ENCODE measurements at regions not wholly inside any gene's neighbourhood (a gene's known extent, or its start where the extent isn't known, plus 50 kb on each side); places are given as distances from the start of the nearest gene placed in this dataset.

GRCh38 chr9:135394699-135395645, 84.6 kb upstream of the PPP1R26 start:
- ATAC-seq (no peak), DNase-seq (no peak)
- in situ Hi-C loops (cut with MboI; ENCODE audit: low sequenced_read_pairs in 4 of 4) (no loop called here), intact Hi-C loops (cut with DNase I; ENCODE audit: low total_unique reads) (no loop called here)
- no peak overlapping the region for H3K4me3 ChIP-seq
- no peak overlapping the region for H3K27ac ChIP-seq
- no peaks in the 10 kb centered on the region for H3K36me3 ChIP-seq
- H3K9me3 ChIP-seq = peaks cover 0 to 4% (median 0%) of the 10 kb centered on the region in 3 donors
- peaks cover 0 to 5% (median 0%) of the 10 kb centered on the region in 3 donors for H3K27me3 ChIP-seq
- H3K4me1 ChIP-seq = no peaks in the 10 kb centered on the region
- TF ChIP-seq POLR2A (IDR thresholded peaks at IDR 0.05) (no peak), CTCF (IDR thresholded peaks at IDR 0.05 in 4 of 5, conservative IDR thresholded peaks at IDR 0.05 in 1 of 5) (no peak)

- Histone ChIP-seq H3K4me1 (no peaks in the 10 kb centered on the region), H3K27ac (no peak overlapping the region), H3K36me3 (no peaks in the 10 kb centered on the region), H3K9me3 (peaks cover 0 to 4% (median 0%) of the 10 kb centered on the region in 3 donors), H3K27me3 (peaks cover 0 to 5% (median 0%) of the 10 kb centered on the region in 3 donors), H3K4me3 (no peak overlapping the region)
- no peak for TF ChIP-seq POLR2A (IDR thresholded peaks at IDR 0.05)
- TF ChIP-seq CTCF (IDR thresholded peaks at IDR 0.05 in 4 of 5, conservative IDR thresholded peaks at IDR 0.05 in 1 of 5) = no peak
- intact Hi-C loops (cut with DNase I; ENCODE audit: low total_unique reads) = no loop called here
- in situ Hi-C loops (cut with MboI; ENCODE audit: low sequenced_read_pairs in 4 of 4) = no loop called here
- DNase-seq (no peak), ATAC-seq (no peak)
Measured at GRCh38 chr9:135397142-135397541, 82.4 kb upstream of the PPP1R26 start.

- no peaks in the 10 kb centered on the region for H3K4me1 ChIP-seq
- in situ Hi-C loops (cut with MboI; ENCODE audit: low sequenced_read_pairs in 4 of 4) = no loop called here
- peaks cover 3 to 6% (median 5%) of the 10 kb centered on the region in 3 donors for H3K27me3 ChIP-seq
- intact Hi-C loops (cut with DNase I; ENCODE audit: low total_unique reads) = no loop called here
- TF ChIP-seq POLR2A (IDR thresholded peaks at IDR 0.05) = no peak
- DNase-seq (no peak), ATAC-seq (no peak)
- no peak overlapping the region for H3K27ac ChIP-seq
- H3K9me3 ChIP-seq = peaks cover 0 to 4% (median 0%) of the 10 kb centered on the region in 3 donors
- H3K36me3 ChIP-seq = no peaks in the 10 kb centered on the region
- no peak overlapping the region for H3K4me3 ChIP-seq
Measured at GRCh38 chr9:135399000-135399649, 80.5 kb upstream of the PPP1R26 start.

GRCh38 chr9:135400496-135400895, 79.1 kb upstream of the PPP1R26 start:
- intact Hi-C loops (cut with DNase I; ENCODE audit: low total_unique reads) (no loop called here), in situ Hi-C loops (cut with MboI; ENCODE audit: low sequenced_read_pairs in 4 of 4) (loop anchor here in 1 of 4 donors (25.0 kb wide), 1 partner anchor 313 kb away; the partner anchor contains the start of gene OLFM1)
- Histone ChIP-seq H3K4me1 (no peaks in the 10 kb centered on the region), H3K27ac (no peak overlapping the region), H3K4me3 (no peak overlapping the region), H3K36me3 (no peaks in the 10 kb centered on the region), H3K27me3 (peaks cover 5 to 9% (median 8%) of the 10 kb centered on the region in 3 donors), H3K9me3 (peaks cover 0 to 4% (median 0%) of the 10 kb centered on the region in 3 donors)
- DNase-seq (no peak), ATAC-seq (no peak)
- TF ChIP-seq CTCF (IDR thresholded peaks at IDR 0.05 in 4 of 5, conservative IDR thresholded peaks at IDR 0.05 in 1 of 5) (no peak), POLR2A (IDR thresholded peaks at IDR 0.05) (no peak)

GRCh38 chr9:135401218-135401617, 78.4 kb upstream of the PPP1R26 start:
- ATAC-seq = no peak
- Histone ChIP-seq H3K27me3 (peaks cover 5 to 9% (median 8%) of the 10 kb centered on the region in 3 donors), H3K9me3 (peaks cover 0 to 3% (median 0%) of the 10 kb centered on the region in 3 donors), H3K27ac (no peak overlapping the region), H3K36me3 (no peaks in the 10 kb centered on the region), H3K4me3 (no peak overlapping the region), H3K4me1 (no peaks in the 10 kb centered on the region)
- TF ChIP-seq POLR2A (IDR thresholded peaks at IDR 0.05) (no peak), CTCF (IDR thresholded peaks at IDR 0.05 in 4 of 5, conservative IDR thresholded peaks at IDR 0.05 in 1 of 5) (no peak)
- no peak for DNase-seq
- in situ Hi-C loops (cut with MboI; ENCODE audit: low sequenced_read_pairs in 4 of 4) (loop anchor here in 1 of 4 donors (25.0 kb wide), 1 partner anchor 314 kb away; the partner anchor contains the start of gene OLFM1), intact Hi-C loops (cut with DNase I; ENCODE audit: low total_unique reads) (no loop called here)

Measured in gastrocnemius medialis (tissue), 4 donors.